ENCODE measurements at regions not wholly inside any gene's neighbourhood (a gene's known extent, or its start where the extent isn't known, plus 50 kb on each side); places are given as distances from the start of the nearest gene placed in this dataset.
"Not testable (repeated sequence)": the region's sequence is repeated elsewhere in the genome, so short reads cannot be mapped to it uniquely, and the experiment has no call there.

DNA sequence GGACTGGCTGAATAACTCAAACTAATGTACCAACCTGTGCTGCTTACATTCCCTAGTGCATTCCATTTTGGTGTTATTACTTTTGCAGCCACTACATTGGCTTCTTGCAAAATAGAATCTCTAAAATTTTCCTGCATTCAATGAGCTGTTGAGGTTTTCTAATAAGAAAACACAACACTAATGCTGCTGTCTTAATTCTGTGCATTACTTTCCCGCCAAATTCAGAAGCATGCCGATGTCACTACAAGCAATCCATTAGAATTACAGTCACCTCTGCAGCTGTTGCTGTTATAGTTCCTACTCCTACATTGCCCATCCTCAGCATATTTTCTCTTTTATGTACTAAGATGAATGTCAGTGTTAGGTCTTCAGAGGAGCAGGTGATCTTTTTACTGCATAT, 359.5 kb downstream of the HACE1 start:
- DNase-seq: no peak

DNA sequence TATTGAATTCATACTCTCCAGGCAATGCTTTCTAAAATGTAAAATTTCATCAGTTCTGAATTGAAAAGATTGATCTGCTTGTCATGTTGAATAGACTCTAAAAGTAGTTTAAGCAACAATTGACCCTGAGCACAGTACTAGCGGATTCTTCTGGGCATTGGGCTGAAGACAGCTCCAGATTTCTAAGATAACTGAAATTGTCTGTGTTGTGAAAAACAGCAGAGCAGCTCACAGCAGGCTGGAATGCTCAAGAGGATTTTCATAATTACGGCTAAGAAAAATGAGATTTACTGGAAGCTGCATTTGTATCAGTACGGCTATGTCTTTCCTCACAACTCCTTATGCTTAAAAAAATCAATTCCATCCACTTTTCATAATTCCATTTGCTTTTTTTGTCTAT, 373.7 kb downstream of the HACE1 start:
- no peak for DNase-seq

DNA sequence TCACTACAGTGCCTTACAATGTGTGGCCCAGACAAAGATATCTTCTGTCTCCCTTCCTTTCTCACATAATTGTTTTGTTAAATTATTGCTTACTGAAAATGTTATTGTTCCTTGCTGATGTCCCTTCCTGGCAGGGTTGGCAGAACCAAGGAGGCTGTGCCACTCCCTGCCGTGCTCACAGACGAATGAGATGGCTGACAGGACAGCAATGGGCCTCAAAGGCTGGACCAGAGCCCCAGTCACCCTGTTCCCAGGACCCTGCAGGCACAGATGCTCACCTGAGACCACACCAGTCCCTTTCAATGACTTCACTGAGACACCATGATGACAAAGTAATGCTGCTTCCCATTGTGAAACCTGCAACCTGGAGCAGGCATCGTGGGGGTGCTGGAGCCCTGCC, 375.1 kb downstream of the HACE1 start:
- DNase-seq: no peak

DNA sequence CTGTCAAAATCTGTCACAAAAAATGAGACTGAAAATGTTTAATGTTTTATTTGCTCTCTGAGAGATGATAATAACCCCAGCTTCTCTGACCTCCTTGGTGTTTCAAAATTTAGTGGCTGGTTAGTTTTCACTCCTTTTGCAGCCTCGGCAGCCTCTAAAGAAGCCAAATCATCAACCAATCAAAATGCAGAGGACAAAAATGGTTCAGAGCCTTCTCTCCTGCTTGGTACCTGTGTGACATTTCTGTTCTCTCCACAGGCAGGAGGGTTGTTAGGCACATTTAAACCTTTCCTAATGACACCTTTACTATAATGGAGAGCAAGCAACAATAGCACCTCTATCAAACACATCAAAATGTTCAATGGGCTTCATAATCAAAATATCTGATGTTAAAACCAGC, 375.5 kb downstream of the HACE1 start:
- no peak for DNase-seq

DNA sequence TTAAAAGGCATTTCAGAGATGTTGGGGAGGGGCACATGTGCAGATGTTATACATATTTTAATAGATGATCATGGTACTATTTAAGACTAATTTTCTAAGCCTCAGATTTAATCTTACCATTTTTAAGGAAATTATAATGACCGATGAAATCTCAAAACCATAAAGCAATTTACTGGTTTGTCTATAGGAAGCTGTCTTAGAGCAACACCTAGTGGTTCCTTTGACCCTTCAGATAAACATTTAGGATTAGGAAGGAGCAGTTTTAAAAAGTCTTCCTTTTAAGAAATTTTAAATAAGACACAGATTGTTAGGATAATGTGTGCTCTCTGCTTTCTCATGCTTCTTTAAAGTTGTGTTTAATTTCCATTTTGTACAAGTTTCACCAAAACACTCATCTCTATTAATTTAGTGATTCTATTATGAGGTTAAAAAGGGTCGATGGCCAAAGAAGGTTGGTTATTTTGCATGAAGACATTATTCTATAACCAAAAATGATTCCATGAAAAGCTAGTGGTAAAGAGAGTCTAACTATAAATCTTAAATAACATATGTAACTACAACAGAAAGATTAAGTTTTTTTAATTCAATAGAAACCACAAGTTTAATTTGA, 376.4 kb downstream of the HACE1 start:
- no peak for DNase-seq

DNA sequence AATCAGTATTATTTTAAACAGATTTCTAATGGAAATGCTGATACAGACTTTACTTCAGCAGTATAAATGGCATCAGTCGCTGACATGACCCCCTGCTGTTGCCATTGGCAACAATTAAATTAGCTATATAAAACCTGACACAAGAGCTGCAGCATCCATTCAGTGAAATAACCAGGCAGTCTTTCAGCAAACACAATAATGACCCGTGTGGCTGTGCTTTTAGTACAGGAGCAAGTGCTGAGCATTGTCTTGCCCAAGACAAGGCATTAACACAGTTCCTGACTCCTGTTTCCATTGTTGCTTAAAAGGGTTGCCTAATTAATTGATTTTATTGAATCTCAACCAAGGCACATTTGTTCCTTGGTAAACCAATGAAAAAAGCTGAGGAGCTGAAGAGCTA, 382.1 kb downstream of the HACE1 start:
- DNase-seq: no peak

DNA sequence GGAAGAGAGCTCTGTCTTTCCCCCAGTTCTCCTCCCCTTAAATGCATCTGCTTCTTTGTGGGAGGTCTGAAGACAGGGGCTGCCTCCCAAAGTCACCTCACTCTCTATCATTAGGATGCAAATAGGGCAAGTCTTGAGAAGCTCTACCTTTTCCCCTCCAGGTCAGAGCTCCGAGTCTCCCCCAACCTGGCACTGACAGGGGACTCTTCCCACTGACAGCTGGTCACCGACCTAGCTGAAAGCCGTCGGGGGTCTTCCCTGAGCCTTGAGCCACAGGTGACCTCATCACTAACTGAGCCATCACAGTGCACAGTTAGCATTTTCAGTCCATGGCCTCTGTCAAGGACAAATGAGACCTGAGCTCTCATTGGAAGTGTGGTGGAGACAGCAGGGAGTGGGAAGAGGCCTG, 386.7 kb downstream of the HACE1 start:
- no peak for DNase-seq

DNA sequence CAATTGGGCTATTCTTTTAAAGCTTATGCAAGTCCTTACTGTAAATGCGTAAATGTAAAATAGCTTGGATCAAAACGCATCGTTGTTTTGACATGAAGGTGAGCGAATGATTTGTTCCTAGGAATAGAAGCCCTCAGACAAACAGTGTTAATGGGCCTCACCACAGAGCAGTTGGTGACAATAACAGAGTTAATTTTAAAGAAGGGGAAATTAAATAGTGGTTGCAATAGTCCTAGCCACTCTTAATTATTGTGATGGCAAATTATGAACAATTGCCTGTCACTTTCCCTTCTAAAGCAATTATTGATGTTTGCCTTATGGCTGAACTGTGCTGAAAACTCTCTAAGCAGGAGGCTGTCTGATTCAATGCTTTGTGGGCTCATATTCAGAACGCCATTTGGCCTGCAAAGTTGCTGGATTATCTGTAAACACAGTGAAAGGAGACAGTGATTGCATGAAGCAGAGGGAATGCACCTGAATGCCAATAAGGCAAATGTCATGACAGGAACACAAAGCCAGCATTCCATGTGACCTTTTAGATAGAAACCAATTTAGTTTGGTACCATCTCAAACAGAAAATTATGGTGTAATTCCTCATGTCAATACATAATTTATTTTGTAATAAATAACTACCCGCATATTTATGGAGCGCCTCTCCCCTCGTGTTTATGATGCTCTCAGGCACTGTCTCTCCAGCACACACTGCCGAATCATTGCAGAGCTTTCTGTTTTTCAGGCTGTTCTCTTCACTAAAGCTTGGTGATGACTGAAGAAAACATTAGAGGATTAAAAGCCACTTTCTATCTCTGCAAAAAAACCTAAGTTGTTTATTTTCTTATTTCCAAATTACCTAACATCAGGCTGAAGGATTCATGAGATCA, 387.5 kb downstream of the HACE1 start:
- DNase-seq: no peak

DNA sequence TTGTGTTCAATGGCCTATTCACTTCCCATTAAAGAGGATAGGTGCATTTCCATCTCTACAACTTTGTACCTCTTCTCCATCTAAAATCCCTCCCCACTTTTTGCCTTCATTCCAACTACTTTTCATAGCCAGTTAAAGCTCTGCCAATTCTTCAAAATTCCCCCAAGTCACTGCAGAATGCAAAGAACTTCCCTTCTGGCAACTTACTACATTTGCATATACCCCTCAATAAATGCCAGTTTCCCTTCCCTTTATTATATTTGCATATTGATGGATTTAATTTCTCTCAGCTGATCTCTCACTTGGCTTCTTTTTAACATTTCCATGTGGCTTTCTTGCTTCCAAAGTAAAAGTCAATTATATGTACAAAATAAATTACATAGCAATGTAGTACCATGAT, 393.4 kb downstream of the HACE1 start:
- DNase-seq: no peak

DNA sequence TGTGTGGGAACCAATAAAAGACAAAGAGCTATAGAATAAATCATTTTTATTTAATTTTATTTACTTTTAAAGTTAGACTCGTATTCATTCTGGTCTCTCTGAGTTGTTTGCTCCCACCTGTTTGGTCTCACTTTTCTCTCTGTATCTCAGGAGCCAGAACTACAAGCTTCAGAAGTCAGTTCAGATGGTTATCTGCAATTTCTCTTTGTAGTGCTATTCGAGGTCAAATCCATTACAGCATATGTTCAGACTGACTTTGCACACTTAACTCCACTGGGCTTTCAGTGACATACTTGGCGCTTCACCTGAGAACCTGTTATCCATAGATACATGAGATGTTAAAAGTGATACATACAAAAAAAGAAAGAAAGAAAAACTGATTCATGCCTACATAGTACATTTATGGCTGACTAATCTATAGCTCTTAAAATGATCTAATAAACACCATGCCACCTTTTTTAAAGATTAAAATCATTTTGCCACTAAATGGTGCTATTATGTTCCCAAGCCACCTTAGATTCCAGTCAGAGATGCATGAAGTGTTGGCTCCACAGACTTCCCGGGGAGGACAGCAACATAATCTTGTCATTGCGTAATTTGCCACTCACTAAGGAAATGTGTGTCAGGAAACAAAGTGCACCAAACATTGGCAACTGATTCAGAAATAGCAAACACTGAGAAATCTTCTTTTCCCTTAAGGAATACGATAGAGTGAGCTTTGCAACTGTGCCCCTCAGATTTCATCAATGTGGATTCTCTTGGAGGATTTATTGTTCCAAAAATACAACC, 396.7 kb downstream of the HACE1 start:
- DNase-seq: no peak

DNA sequence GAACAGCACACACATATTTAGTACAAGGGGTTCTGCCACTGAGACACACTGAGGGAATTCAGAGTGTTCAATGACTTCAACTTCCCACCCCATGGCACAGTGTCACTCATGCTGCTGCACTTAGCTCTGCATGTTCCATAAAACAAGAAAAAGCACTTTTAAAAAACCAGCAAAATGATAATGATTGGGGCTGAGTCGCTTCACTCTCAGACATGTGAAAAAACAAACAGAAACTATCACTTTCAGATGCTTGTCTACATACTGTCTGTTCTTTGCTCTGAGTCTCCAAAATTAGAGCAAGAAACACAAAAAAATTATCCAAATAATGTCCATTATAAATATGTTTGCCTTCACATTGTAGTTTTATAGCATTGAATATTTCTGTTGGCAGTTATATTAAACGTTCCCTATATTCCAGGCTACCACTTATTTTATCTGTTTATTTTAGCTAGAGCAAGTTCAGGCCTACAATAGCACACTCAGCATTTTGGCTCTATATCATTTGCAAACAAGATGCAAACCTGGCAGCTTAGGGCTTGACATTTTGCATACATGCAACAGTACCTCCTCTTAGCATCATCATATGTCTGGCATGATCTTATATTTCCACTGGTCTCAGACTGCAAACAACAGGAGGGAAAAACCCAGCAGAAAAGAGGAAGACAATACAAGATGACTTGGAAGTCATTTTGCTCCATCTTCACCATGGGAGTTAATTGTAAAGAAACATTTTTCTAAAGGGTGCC, 398.8 kb downstream of the HACE1 start:
- no peak for DNase-seq

DNA sequence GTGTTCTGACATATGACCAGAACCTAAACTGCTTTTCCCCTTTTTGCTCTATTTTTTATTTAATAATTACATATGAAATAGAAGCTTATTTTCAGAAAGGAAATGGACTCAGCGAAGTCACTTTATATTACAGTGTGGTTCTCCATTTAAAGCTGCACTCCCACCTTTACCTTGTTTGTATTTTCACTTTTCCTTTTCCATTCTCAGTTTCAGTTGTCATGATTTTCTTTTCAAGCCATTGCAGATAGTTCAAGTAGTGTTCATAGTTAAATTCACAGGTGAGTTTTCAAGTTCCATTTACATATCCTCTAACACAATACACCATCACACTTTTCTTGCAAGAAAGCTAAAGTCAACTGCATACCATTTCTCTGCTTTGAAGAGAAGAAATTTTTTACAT, 400.2 kb downstream of the HACE1 start:
- no peak for DNase-seq

DNA sequence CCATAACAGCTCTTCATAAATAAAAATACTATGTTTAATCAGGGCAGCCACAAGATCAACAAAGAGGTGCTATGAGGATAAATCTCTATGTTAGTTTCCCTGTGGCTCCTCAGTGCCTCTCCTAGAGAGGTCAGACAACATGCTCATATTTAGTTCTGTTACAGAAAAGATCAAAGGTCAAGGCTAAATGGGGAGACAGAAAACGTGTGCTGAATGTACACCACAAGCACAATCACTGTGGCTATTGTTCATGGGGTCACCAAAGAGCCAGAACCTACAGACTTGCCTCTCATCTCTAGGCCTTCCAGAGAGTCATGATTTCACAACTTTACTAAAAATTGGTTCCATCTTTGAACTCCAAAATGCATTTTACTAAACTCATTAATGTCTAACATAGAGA, 409.8 kb downstream of the HACE1 start:
- DNase-seq: no peak

DNA sequence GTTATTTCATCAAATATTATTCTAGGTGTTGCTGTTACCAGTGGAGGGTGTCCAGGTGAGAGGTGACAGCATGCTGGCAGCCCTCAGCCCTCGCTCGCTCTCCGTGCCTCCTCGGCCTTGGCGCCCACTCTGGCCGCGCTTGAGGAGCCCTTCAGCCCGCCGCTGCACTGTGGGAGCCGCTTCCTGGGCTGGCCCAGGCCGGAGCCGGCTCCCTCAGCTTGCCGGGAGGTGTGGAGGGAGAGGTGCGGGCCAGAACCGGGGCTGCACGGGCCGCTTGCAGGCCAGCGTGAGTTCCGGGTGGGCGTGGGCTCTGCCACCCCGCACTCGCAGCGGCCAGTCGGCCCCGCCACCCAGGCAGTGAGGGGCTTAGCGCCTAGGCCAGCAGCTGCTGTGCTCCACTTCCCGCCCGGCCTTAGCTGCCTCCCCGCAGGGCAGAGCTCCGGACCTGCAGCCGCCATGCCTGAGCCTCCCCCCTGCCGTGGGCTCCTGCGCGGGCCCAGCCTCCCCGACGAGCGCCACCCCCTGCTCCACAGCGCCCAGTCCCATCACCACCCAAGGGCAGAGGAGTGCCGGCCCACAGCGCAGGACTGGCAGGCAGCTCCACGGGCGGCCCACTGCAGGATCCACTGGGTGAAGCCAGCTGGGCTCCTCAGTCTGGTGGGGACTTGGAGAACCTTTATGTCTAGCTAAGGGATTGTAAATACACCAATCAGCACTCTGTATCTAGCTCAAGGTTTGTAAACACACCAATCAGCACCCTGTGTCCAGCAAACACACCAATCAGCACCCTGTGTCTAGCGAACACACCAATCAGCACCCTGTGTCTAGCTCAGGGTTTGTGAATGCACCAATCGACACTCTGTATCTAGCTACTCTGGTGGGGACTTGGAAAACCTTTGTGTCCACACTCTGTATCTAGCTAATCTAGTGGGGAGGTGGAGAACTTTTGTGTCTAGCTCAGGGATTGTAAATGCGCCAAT, 413.3 kb downstream of the HACE1 start:
- DNase-seq: not testable (repeated sequence)

DNA sequence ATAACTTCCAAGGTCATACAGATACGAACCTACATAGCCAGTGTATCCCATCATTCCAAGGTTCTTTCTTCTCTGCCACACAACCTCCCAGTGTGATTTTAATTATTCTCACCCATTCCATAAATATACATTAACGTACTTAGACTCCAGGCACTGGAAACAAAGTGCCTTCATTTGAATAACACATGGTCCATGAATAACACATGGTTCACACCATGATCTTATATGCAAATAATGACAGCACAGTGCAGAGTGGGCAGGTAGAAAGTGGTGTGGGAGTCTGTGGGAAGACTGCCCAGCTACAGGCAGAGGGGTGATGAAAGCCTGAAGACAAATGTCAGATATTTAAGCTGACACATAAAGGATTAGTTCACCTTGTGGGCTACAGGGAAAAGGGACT, 425.2 kb downstream of the HACE1 start:
- DNase-seq: no peak

DNA sequence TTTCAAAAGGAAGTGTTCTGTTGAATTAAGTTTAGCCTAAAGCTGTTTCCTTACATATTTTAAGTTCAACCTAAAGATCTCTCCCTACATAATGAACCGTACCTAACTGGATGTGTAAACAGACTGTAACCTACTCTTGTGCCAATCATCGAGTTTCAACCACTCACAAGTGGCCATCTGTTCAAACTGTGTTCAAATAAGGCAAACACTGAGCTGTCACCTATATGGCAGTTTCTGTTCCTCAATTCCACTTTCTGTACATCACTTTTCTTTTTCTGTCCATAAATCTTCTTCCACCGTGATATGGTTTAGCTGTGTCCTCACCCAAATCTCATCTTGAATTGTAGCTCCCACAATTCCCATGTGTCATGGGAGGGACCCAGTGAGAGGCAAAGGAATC, 428.6 kb downstream of the HACE1 start:
- DNase-seq: no peak

DNA sequence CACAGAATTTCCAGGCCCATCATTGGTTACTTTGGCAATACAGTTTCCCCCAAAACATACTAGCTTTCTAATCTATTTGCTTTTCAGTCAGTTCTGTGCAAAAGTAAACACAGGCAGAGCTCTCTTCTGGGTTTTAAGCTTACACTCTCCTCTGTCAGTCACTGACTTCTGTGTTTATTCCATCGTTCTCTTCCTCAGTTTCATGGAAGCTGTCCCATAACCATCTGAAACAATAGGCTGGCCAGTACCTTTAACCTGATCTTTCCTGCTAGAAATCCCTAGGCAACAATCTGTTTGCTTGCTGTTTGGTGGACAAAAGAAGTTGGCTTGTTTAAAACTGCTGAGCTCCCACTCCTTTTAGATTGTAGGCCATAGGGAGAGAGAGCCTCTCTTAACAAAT, 431.5 kb downstream of the HACE1 start:
- no peak for DNase-seq

DNA sequence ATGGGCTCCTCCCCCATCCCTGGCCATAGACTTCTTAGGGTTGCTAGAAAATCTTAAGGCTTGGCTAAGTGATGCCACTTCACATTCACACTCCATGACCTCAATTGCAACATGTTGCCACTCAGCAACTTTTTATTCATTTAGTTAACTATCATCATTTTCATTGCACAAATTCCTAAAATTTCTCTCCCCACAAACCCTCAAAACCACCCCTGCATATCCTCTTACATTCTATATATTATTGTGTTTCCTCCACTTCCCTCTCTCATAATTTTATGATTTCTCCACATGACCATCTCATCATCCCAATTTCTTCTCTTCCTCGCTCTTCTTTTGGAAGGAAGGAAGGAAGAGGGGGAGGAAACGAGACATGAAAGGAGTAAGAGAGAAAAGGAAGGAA, 436.0 kb downstream of the HACE1 start:
- no peak for DNase-seq

DNA sequence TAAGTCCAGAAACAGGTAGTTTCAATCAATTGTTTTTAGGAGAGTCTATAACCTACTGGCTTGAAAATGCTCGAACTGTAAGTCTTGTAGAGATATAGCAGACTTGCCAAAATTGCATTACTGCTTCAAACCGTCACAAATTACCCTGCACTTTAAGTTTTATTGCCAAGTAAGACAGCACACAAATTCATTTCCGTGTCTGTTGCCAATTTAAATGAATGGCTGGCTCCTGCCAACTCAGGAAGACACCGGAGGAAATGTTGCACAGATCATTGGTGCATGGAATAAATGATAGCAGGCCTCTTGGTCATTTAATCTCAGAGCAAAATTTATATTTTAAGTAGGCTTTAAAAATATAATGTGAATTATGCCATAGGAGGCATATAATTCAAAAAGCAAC, 438.1 kb downstream of the HACE1 start:
- no peak for DNase-seq

DNA sequence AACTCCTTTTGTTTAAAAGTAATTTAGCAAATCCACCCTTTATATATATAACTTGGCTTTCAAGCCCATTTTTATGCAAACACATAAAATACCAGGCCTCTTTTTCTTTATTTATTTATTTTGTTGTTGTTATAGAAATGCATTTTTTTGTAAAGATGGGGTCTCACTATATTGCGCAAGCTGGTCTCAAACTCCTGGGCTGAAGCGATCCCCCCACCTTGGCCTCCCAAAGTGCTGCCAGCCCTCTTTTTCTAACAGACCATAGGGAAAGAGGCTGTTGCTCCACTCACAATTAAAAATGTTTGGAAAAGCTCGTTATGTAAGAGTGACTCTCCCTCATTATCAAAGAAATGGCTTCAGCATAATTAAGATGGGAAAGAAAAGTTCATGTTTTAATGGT, 440.9 kb downstream of the HACE1 start:
- no peak for DNase-seq

DNA sequence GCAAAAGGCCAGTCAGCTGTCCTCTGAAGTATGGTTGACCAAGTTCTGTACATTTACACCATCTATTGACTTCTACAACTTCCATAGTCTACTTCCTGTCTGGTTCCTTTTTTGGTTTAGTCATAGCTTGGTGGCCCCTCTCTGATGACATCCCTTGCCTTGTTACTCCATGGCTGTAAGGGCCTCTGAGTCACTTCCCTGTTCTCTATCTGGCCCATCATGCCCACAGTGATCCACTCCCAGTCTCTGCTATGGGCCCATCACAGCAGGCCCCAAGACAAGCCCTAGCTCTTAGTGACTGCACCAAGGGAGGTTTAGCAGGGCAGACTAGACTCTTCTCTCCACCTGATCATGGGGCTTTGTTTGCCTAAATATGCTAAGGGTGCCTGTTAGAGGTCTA, 441.6 kb downstream of the HACE1 start:
- DNase-seq: no peak

DNA sequence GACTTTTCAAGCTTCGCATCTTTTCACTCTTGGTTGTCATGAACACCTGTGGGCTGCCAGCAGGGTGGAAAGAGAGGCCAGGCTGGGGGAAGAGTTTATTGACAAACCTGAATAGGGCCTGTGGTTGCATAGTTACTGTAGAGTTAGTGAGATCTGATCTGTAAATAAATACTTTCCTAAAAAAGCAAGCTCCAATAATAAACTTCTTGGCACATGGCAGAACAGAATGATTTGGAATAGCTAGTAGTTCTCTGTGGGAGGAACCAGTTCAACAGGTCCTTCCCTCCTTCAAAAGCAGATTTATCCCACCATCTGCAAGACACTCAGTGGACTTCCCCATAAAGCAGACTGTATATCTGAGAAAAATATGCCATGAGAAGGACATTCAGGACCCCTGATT, 445.0 kb downstream of the HACE1 start:
- DNase-seq: no peak

Data from GF-D8 (cell line).